H9 (cell line): ENCODE measurements at regions not wholly inside any gene's neighbourhood (a gene's known extent, or its start where the extent isn't known, plus 50 kb on each side); places are given as distances from the start of the nearest gene placed in this dataset.

Experiments used
- DNase-seq: peaks from one replicate; pipeline ENCODE4 v3.0.0-alpha.2; 2017
- H2AFZ ChIP-seq: one replicate; pipeline ENCODE4 v1.6.1; 2013; ENCODE audit warnings: mild to moderate bottlenecking, low read length, control low read depth, moderate library complexity
- H2AK5ac ChIP-seq: 2 replicates; pipeline ENCODE4 v1.6.1; 2013; ENCODE audit warnings: low read length, control low read depth, mixed read lengths; ENCODE audit not compliant: insufficient read length
- H2BK120ac ChIP-seq: one replicate; pipeline ENCODE4 v1.6.1; 2013; ENCODE audit warnings: low read depth, mild to moderate bottlenecking, low read length, control low read depth, inconsistent platforms; ENCODE audit not compliant: poor library complexity, severe bottlenecking
- H2BK12ac ChIP-seq: 2 replicates; pipeline ENCODE4 v1.6.1; 2013; ENCODE audit warnings: low read length, control low read depth, mixed read lengths, low read depth; ENCODE audit not compliant: insufficient read length
- H2BK15ac ChIP-seq: 2 replicates; pipeline ENCODE4 v1.6.1; 2013; ENCODE audit warnings: low read depth, low read length, control low read depth
- H2BK20ac ChIP-seq: one replicate; pipeline ENCODE4 v1.6.1; 2013; ENCODE audit warnings: low read depth, mild to moderate bottlenecking, low read length, control low read depth, inconsistent platforms; ENCODE audit not compliant: poor library complexity, severe bottlenecking
- H2BK5ac ChIP-seq: 2 replicates; pipeline ENCODE4 v1.6.1; 2013; ENCODE audit warnings: low read length, control low read depth, mixed read lengths; ENCODE audit not compliant: insufficient read length
- H3K14ac ChIP-seq: 2 replicates; pipeline ENCODE4 v1.6.1; 2013; ENCODE audit warnings: low read length, control low read depth; ENCODE audit not compliant: insufficient read depth
- H3K18ac ChIP-seq: 2 replicates; pipeline ENCODE4 v1.6.1; 2013; ENCODE audit warnings: low read depth, mild to moderate bottlenecking, mixed read lengths, low read length, control low read depth; ENCODE audit not compliant: insufficient read length
- H3K23ac ChIP-seq: 2 replicates; pipeline ENCODE4 v1.6.1; 2013; ENCODE audit warnings: low read length, control low read depth, mixed read lengths, low read depth; ENCODE audit not compliant: insufficient read length
- H3K23me2 ChIP-seq: 2 replicates; pipeline ENCODE4 v1.6.1; 2013; ENCODE audit warnings: low read depth, mild to moderate bottlenecking, mixed read lengths, low read length, control low read depth; ENCODE audit not compliant: insufficient read length, poor library complexity, severe bottlenecking
- H3K27ac ChIP-seq: 2 replicates; pipeline ENCODE4 v1.5.1; 2013; ENCODE audit warnings: low read length, control low read depth, mixed read lengths, low read depth; ENCODE audit not compliant: insufficient read length
- H3K27me3 ChIP-seq: 2 replicates; pipeline ENCODE4 v1.6.1; 2013; ENCODE audit warnings: low read length, control low read depth, inconsistent platforms; ENCODE audit not compliant: insufficient read depth
- H3K4ac ChIP-seq: 2 replicates; pipeline ENCODE4 v1.6.1; 2013; ENCODE audit warnings: low read depth, mild to moderate bottlenecking, control low read depth, inconsistent platforms, low read length, moderate library complexity
- H3K4me1 ChIP-seq: 2 replicates; pipeline ENCODE4 v1.6.1; 2013; ENCODE audit warnings: low read length, control low read depth, inconsistent platforms; ENCODE audit not compliant: insufficient read depth
- H3K4me2 ChIP-seq: 2 replicates; pipeline ENCODE4 v1.6.1; 2013; ENCODE audit warnings: low read length, control low read depth, mixed read lengths; ENCODE audit not compliant: insufficient read length, insufficient read depth
- H3K56ac ChIP-seq: 2 replicates; pipeline ENCODE4 v1.6.1; 2013; ENCODE audit warnings: low read depth, mild to moderate bottlenecking, mixed read lengths, low read length, control low read depth; ENCODE audit not compliant: insufficient read length
- H3K79me1 ChIP-seq: 2 replicates; pipeline ENCODE4 v1.6.1; 2013; ENCODE audit warnings: low read depth, mild to moderate bottlenecking, moderate library complexity, low read length, control low read depth, inconsistent platforms; ENCODE audit not compliant: insufficient read depth, poor library complexity, severe bottlenecking
- H3K79me2 ChIP-seq: 2 replicates; pipeline ENCODE4 v1.6.1; 2013; ENCODE audit warnings: low read length, control low read depth, inconsistent platforms; ENCODE audit not compliant: insufficient read depth
- H3K9ac ChIP-seq: 2 replicates; pipeline ENCODE4 v1.6.1; 2013; ENCODE audit warnings: low read length, control low read depth, mixed read lengths; ENCODE audit not compliant: insufficient read length; ENCODE audit errors: extremely low read depth
- H3K9me3 ChIP-seq: one replicate; pipeline ENCODE4 v1.6.1; 2013; ENCODE audit warnings: low read depth, low read length, inconsistent platforms; ENCODE audit not compliant: control insufficient read depth
- H3T11ph ChIP-seq: one replicate; pipeline ENCODE4 v1.6.1; 2013; ENCODE audit warnings: mild to moderate bottlenecking, low read length, control low read depth, inconsistent platforms
- H4K20me1 ChIP-seq: one replicate; pipeline ENCODE4 v1.6.1; 2013; ENCODE audit not compliant: control insufficient read depth, insufficient read length, insufficient read depth
- H4K5ac ChIP-seq: 2 replicates; pipeline ENCODE4 v1.6.1; 2013; ENCODE audit warnings: low read depth, mild to moderate bottlenecking, mixed read lengths, low read length, control low read depth; ENCODE audit not compliant: insufficient read length
- H4K8ac ChIP-seq: replicated peaks from 2 replicates; pipeline ENCODE4 v1.6.1; 2013; ENCODE audit warnings: low read length, control low read depth, mixed read lengths, low read depth; ENCODE audit not compliant: insufficient read length
- H4K91ac ChIP-seq: 2 replicates; pipeline ENCODE4 v1.6.1; 2013; ENCODE audit warnings: low read depth, mild to moderate bottlenecking, moderate library complexity, mixed read lengths, low read length, control low read depth; ENCODE audit not compliant: insufficient read length
- H3K27ac Mint-ChIP-seq, 3 experiments: 2 replicates in 2 of 3; 3 replicates in 1 of 3; pipeline ENCODE4 v1.8.0; 2020 to 2021; ENCODE audit warnings: mixed read lengths in 3 of 3, mild to moderate bottlenecking in 1 of 3, moderate library complexity in 1 of 3
- H3K27me3 Mint-ChIP-seq: 2 replicates; pipeline ENCODE4 v1.8.0; 2021; ENCODE audit warnings: low read depth, mild to moderate bottlenecking, moderate library complexity, mixed read lengths
- H3K36me3 Mint-ChIP-seq, 3 experiments: 2 replicates in 2 of 3; 3 replicates in 1 of 3; pipeline ENCODE4 v1.8.0; 2020 to 2021; ENCODE audit warnings: low read depth in 3 of 3, mixed read lengths in 3 of 3; ENCODE audit not compliant: insufficient read depth in 1 of 3
- H3K4me1 Mint-ChIP-seq, 2 experiments: 2 replicates each; pipeline ENCODE4 v1.8.0; 2020; ENCODE audit warnings: mixed read lengths in 2 of 2
- H3K4me3 Mint-ChIP-seq, 2 experiments: 2 replicates in 1 of 2; 3 replicates in 1 of 2; pipeline ENCODE4 v1.8.0; 2020 to 2021; ENCODE audit warnings: mild to moderate bottlenecking in 2 of 2, mixed read lengths in 2 of 2, moderate library complexity in 1 of 2
- H3K9me3 Mint-ChIP-seq, 2 experiments: 2 replicates in 1 of 2; 3 replicates in 1 of 2; pipeline ENCODE4 v1.8.0; 2020; ENCODE audit warnings: mild to moderate bottlenecking in 2 of 2, mixed read lengths in 2 of 2, moderate library complexity in 1 of 2
- WGBS: extraction: QIAGEN DNeasy Blood & Tissue Kit; methylation state at CpG from one replicate; pipeline ENCODE4 v1.1.7; 2013; ENCODE audit warnings: missing lambda C conversion rate, low lambda C conversion rate, mixed read lengths; ENCODE audit not compliant: insufficient read length; ENCODE audit errors: extremely low coverage; 5-methylcytosine and 5-hydroxymethylcytosine counted together
- TF ChIP-seq, protein P1 (sequence below): fragments of 200-600 bp; sonication (generic); conservative IDR thresholded peaks from 3 replicates; pipeline ENCODE4 v1.8.0; 2021; ENCODE audit warnings: antibody characterized with exemption, mild to moderate bottlenecking

DNA sequence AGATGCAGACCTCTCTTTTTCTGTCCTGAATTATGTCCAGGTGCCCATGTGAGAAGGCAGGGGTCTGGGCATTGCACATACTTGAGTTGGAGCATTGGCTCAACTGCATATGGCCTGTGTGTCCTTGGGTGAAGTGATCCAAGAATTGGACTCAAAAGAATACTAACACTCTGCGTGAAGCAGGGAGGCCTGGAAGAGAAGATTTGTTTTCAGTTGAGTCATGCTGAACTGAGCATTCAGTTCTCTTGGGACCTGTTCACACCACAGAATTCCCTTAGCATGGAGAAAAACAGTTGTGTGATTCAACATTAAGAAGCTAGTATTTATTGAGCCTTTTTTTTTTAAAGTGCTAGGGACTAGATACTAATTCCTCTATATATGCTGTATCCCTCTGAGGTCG is 164.7 kb upstream of the TBX3 start:
- H2BK15ac ChIP-seq: no peak overlapping the region
- H2AFZ ChIP-seq: no peak overlapping the region
- no peak overlapping the region for H3T11ph ChIP-seq
- no peak overlapping the region for H3K4me2 ChIP-seq
- Mint-ChIP-seq H3K4me3 (no peak overlapping the region), H3K36me3 (no peaks in the 10 kb centered on the region), H3K27ac (no peak overlapping the region), H3K9me3 (no peaks in the 10 kb centered on the region), H3K27me3 (peaks cover 1% of the 10 kb centered on the region; the same call in 1 of the 2 replicates), H3K4me1 (no peaks in the 10 kb centered on the region; a peak in 1 of 4 replicates)
- no peak overlapping the region for H4K8ac ChIP-seq
- no CpG with 5 or more reads among the region's 2 CpGs for WGBS
- H3K18ac ChIP-seq: no peak overlapping the region
- no peaks in the 10 kb centered on the region for H3K27me3 ChIP-seq
- no peak overlapping the region for H2BK5ac ChIP-seq
- no peaks in the 10 kb centered on the region for H3K23me2 ChIP-seq
- TF ChIP-seq, protein P1, sequence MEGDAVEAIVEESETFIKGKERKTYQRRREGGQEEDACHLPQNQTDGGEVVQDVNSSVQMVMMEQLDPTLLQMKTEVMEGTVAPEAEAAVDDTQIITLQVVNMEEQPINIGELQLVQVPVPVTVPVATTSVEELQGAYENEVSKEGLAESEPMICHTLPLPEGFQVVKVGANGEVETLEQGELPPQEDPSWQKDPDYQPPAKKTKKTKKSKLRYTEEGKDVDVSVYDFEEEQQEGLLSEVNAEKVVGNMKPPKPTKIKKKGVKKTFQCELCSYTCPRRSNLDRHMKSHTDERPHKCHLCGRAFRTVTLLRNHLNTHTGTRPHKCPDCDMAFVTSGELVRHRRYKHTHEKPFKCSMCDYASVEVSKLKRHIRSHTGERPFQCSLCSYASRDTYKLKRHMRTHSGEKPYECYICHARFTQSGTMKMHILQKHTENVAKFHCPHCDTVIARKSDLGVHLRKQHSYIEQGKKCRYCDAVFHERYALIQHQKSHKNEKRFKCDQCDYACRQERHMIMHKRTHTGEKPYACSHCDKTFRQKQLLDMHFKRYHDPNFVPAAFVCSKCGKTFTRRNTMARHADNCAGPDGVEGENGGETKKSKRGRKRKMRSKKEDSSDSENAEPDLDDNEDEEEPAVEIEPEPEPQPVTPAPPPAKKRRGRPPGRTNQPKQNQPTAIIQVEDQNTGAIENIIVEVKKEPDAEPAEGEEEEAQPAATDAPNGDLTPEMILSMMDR: no peak
- DNase-seq: no peak
- no peaks in the 10 kb centered on the region for H3K79me1 ChIP-seq
- H3K4me1 ChIP-seq: no peaks in the 10 kb centered on the region
- H4K20me1 ChIP-seq: no peaks in the 10 kb centered on the region
- no peaks in the 10 kb centered on the region for H3K9me3 ChIP-seq
- H2BK20ac ChIP-seq: no peak overlapping the region
- H3K4ac ChIP-seq: no peak overlapping the region
- no peak overlapping the region for H3K56ac ChIP-seq
- no peak overlapping the region for H3K9ac ChIP-seq
- H3K23ac ChIP-seq: no peak overlapping the region
- no peak overlapping the region for H2BK12ac ChIP-seq
- no peak overlapping the region for H4K5ac ChIP-seq
- no peak overlapping the region for H2BK120ac ChIP-seq
- no peak overlapping the region for H3K27ac ChIP-seq
- no peak overlapping the region for H3K14ac ChIP-seq
- H3K79me2 ChIP-seq: no peaks in the 10 kb centered on the region
- no peak overlapping the region for H4K91ac ChIP-seq
- no peak overlapping the region for H2AK5ac ChIP-seq
